ENCODE measurements at regions not wholly inside any gene's neighbourhood (a gene's known extent, or its start where the extent isn't known, plus 50 kb on each side); places are given as distances from the start of the nearest gene placed in this dataset.
"Not testable (repeated sequence)": the region's sequence is repeated elsewhere in the genome, so short reads cannot be mapped to it uniquely, and the experiment has no call there.

DNA sequence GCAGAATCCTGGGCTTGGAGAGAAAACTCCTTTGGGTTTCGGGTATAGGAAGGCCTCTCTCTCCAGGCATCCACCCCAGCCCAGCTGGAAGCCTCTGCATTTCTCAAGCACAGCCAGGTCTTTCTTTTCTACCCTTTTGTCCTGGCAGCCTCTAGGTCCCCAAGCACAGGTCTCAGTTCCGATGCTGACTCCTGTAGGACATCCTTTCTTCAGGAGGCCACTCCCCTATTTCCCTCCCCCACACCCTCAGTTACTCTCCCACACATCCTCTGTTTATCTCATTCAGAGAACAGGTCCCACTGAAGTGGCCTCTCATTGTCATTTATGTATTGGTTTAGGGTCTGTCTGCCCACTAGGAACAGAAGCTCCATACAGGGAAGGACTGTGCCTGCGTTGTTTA is 352.6 kb downstream of the VRK1 start:
- Histone ChIP-seq H3K9ac (ENCODE audit: low read depth, low read length) (no peak overlapping the region), H3K4me1 (ENCODE audit: control insufficient read depth, insufficient read depth, low read length) (no peaks in the 10 kb centered on the region), H3K4me3 (ENCODE audit: low read length) (no peak overlapping the region), H3K36me3 (ENCODE audit: insufficient read depth, low read length) (no peaks in the 10 kb centered on the region), H3K4me2 (ENCODE audit: low read length) (no peak overlapping the region), H3K27me3 (ENCODE audit: control insufficient read depth, insufficient read depth, low read length) (no peaks in the 10 kb centered on the region), H3K9me3 (replicated peaks; ENCODE audit: low read length) (peaks cover 20% of the 10 kb centered on the region)

DNA sequence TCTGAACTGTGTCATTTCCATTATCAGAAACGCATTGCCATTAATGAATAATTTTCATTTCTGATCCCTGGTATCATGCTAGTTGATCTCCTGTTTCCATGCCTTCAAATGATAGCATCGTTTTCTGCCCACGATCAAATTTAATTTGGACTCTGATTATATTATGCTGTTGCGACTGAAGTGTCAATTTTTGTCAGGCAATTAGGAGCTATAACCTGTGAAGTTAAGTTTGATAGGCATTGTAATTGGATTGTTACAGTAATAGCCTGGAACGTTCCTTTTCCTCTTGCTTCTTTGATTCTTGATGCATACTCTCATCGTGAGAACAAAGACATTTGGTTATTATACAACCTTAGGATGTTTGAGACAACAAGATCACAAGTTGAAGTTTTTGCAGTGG is 356.3 kb downstream of the VRK1 start:
- no peaks in the 10 kb centered on the region for H3K4me1 ChIP-seq (ENCODE audit: control insufficient read depth, insufficient read depth, low read length)
- H3K9ac ChIP-seq (ENCODE audit: low read depth, low read length) = no peak overlapping the region
- H3K4me3 ChIP-seq (ENCODE audit: low read length) = no peak overlapping the region
- H3K36me3 ChIP-seq (ENCODE audit: insufficient read depth, low read length) = no peaks in the 10 kb centered on the region
- peaks cover 22% of the 10 kb centered on the region for H3K9me3 ChIP-seq (replicated peaks; ENCODE audit: low read length)
- no peaks in the 10 kb centered on the region for H3K27me3 ChIP-seq (ENCODE audit: control insufficient read depth, insufficient read depth, low read length)
- no peak overlapping the region for H3K4me2 ChIP-seq (ENCODE audit: low read length)

DNA sequence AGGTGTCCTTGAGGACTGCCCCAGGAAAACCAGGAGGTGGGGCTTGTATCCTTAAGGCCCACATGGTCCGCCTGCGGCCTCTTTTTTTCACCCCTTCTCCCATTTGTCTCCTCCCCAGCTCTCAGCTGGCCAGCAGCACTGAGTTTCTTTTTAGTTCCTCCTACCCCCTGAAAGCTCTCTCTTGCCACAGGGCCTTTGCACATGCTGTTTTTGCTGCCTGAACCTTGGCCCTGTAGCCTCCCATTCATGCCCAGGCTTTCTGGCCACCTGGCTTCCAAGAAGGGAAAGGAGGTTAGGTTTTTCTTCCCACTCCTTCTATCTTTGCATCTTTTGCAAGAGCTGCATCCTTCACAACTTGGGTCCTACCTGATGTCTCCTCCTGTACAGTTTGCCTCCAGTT is 358.1 kb downstream of the VRK1 start:
- no peaks in the 10 kb centered on the region for H3K4me1 ChIP-seq (ENCODE audit: control insufficient read depth, insufficient read depth, low read length)
- no peaks in the 10 kb centered on the region for H3K27me3 ChIP-seq (ENCODE audit: control insufficient read depth, insufficient read depth, low read length)
- H3K9ac ChIP-seq (ENCODE audit: low read depth, low read length) = no peak overlapping the region
- no peak overlapping the region for H3K4me2 ChIP-seq (ENCODE audit: low read length)
- no peaks in the 10 kb centered on the region for H3K36me3 ChIP-seq (ENCODE audit: insufficient read depth, low read length)
- H3K9me3 ChIP-seq (replicated peaks; ENCODE audit: low read length) = peaks cover 18% of the 10 kb centered on the region
- H3K4me3 ChIP-seq (ENCODE audit: low read length) = no peak overlapping the region

DNA sequence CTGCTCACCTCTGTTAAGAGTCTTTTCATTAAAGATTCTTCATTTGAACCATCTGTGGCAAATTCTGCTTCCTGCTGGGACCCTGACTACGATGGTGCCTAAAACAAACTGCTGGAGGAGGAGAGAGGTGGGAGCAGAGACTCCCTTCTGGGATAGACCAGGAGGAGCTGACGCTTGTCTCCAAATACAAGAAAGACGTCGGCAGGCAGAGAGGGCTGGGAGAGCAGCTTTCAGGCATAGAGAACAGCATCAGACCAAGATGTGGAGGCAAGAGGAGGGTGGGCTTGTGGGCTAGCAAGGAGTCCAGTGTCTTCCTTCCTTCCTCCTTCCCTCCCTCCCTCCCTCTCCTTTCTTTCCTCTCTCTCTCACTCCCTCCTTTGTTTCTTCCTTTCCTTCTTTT is 358.6 kb downstream of the VRK1 start:
- Histone ChIP-seq H3K4me1 (ENCODE audit: control insufficient read depth, insufficient read depth, low read length) (no peaks in the 10 kb centered on the region), H3K27me3 (ENCODE audit: control insufficient read depth, insufficient read depth, low read length) (no peaks in the 10 kb centered on the region), H3K4me3 (ENCODE audit: low read length) (no peak overlapping the region), H3K9me3 (replicated peaks; ENCODE audit: low read length) (peaks cover 13% of the 10 kb centered on the region), H3K4me2 (ENCODE audit: low read length) (no peak overlapping the region), H3K36me3 (ENCODE audit: insufficient read depth, low read length) (no peaks in the 10 kb centered on the region), H3K9ac (ENCODE audit: low read depth, low read length) (no peak overlapping the region)

DNA sequence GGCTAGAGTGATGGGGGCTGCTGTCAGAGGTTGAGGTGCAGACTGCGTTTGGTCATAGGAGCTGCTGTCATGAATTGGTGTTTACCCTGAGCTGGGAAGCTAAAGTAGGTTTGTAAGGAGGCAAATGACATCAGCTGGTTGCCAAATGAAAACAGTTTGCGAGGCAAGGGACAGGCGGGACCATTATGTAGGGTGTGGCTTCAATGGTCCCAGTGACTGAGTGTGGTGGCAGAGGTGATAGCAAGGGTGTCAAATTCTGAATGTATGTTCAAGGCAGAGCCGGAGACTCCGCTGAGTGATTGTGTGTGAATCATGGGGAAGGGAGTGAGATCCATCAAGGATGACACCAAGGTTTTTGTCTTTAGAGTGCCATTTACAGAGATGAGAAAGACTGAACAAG is 359.5 kb downstream of the VRK1 start:
- Histone ChIP-seq H3K36me3 (ENCODE audit: insufficient read depth, low read length) (no peaks in the 10 kb centered on the region), H3K9me3 (replicated peaks; ENCODE audit: low read length) (peaks cover 9% of the 10 kb centered on the region), H3K4me1 (ENCODE audit: control insufficient read depth, insufficient read depth, low read length) (no peaks in the 10 kb centered on the region)

DNA sequence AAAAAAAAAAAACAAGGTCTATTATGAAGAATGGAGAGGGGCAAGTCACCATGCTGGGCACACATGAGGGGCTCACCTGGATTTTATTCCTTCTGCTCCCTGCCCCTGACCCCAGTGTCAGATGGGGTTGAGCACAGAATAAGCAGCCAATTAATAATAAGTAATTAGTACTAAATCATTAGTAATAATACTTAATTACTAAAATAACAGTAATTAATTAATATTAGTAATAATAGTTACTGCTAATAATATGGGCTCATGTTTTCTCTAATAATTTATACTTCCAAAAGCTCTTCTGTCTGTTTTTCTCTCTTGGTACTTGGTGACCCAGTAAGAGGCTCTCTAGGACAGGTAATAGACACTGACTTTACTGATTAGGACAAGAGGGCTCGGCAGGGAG is 360.9 kb downstream of the VRK1 start:
- Histone ChIP-seq H3K9ac (ENCODE audit: low read depth, low read length) (no peak overlapping the region), H3K4me3 (ENCODE audit: low read length) (no peak overlapping the region), H3K27me3 (ENCODE audit: control insufficient read depth, insufficient read depth, low read length) (no peaks in the 10 kb centered on the region), H3K4me1 (ENCODE audit: control insufficient read depth, insufficient read depth, low read length) (no peaks in the 10 kb centered on the region), H3K36me3 (ENCODE audit: insufficient read depth, low read length) (no peaks in the 10 kb centered on the region), H3K9me3 (replicated peaks; ENCODE audit: low read length) (peaks cover 5% of the 10 kb centered on the region), H3K4me2 (ENCODE audit: low read length) (no peak overlapping the region)

More for the DNA sequence above, 359.5 kb downstream of the VRK1 start:
- no peak overlapping the region for H3K4me2 ChIP-seq (ENCODE audit: low read length)
- no peak overlapping the region for H3K4me3 ChIP-seq (ENCODE audit: low read length)
- no peaks in the 10 kb centered on the region for H3K27me3 ChIP-seq (ENCODE audit: control insufficient read depth, insufficient read depth, low read length)
- H3K9ac ChIP-seq (ENCODE audit: low read depth, low read length) = no peak overlapping the region

DNA sequence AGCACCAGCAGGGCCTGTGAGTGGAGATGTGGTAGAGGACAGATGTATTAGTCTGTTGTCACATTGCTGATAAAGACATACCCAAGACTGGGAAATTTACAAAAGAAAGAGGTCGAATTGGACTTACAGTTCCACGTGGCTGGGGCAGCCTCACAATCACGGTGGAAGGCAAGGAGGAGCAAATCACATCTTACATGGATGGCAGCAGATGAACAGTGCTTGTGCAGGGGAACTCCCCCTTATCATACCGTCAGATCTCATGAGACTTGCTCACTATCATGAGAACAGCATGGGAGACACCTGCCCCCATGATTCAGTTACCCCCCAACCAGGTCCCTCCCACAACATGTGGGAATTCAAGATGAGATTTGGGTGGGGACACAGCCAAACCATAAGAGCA is 361.9 kb downstream of the VRK1 start:
- H3K36me3 ChIP-seq (ENCODE audit: insufficient read depth, low read length) = no peaks in the 10 kb centered on the region
- H3K4me2 ChIP-seq (ENCODE audit: low read length) = no peak overlapping the region
- H3K9me3 ChIP-seq (replicated peaks; ENCODE audit: low read length) = peaks cover 5% of the 10 kb centered on the region
- H3K4me3 ChIP-seq (ENCODE audit: low read length) = no peak overlapping the region
- H3K27me3 ChIP-seq (ENCODE audit: control insufficient read depth, insufficient read depth, low read length) = no peaks in the 10 kb centered on the region
- no peaks in the 10 kb centered on the region for H3K4me1 ChIP-seq (ENCODE audit: control insufficient read depth, insufficient read depth, low read length)
- no peak overlapping the region for H3K9ac ChIP-seq (ENCODE audit: low read depth, low read length)

DNA sequence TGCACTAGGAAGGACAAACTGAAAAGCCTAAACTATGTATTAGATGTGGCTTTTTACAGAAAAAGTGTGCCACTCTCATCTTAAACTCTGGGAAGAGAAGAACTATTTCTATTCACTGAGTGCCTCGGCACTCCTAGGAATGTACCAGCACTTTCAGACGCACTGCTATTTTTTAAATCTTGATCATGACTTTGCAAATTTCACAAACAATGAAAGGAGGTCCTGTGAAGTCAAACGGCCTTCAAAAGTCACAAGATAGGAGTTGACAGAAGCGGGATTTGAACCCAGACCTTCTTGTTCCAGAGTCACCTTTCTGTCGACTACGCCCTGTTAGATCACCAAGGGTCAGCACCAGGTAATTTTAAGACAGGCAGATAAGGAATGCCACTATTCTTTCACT is 365.4 kb downstream of the VRK1 start:
- Histone ChIP-seq H3K9ac (ENCODE audit: low read depth, low read length) (no peak overlapping the region), H3K9me3 (replicated peaks; ENCODE audit: low read length) (peaks cover 6% of the 10 kb centered on the region), H3K4me3 (ENCODE audit: low read length) (no peak overlapping the region), H3K4me2 (ENCODE audit: low read length) (no peak overlapping the region), H3K27me3 (ENCODE audit: control insufficient read depth, insufficient read depth, low read length) (no peaks in the 10 kb centered on the region), H3K4me1 (ENCODE audit: control insufficient read depth, insufficient read depth, low read length) (no peaks in the 10 kb centered on the region), H3K36me3 (ENCODE audit: insufficient read depth, low read length) (no peaks in the 10 kb centered on the region)

DNA sequence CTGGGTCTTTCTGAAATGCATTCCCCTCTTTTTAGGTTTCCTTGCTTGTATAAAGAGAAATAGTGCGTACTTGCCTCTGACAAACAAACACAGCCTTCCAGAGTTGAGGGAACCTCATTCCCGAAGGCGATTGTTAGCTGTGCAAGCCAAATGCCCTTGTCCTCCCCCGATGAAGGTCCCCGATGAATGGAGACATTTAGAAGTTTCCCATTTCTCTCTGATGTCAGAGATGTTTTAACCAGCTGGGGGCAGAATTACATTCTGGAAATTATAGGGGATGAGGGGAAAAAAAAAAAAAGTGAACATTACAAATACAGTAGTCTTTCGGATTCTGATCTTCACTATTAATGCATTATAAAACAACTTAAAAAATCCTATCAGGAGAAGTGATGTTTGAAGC is 366.8 kb downstream of the VRK1 start:
- Histone ChIP-seq H3K27me3 (ENCODE audit: control insufficient read depth, insufficient read depth, low read length) (no peaks in the 10 kb centered on the region), H3K4me1 (ENCODE audit: control insufficient read depth, insufficient read depth, low read length) (no peaks in the 10 kb centered on the region), H3K36me3 (ENCODE audit: insufficient read depth, low read length) (no peaks in the 10 kb centered on the region), H3K4me3 (ENCODE audit: low read length) (no peak overlapping the region), H3K9ac (ENCODE audit: low read depth, low read length) (no peak overlapping the region), H3K9me3 (replicated peaks; ENCODE audit: low read length) (peaks cover 6% of the 10 kb centered on the region), H3K4me2 (ENCODE audit: low read length) (no peak overlapping the region)

DNA sequence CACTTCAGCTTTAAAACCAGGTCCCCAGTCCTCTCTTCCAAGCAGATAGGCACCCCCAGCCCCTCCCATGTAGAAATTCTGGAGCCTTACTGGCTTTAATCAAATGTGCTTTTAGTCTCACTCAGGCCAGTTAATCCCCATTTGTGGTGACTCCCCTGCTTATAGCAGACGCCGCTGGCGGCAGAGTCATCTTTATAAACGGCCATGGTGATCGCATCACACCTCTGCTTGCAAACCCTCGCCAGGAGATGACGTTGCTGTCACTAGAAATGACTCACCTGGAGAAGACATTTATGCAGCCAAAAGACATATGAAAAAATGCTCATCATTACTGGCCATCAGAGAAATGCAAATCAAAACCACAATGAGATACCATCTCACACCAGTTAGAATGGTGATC is 369.3 kb downstream of the VRK1 start:
- Histone ChIP-seq H3K4me2 (ENCODE audit: low read length) (no peak overlapping the region), H3K27me3 (ENCODE audit: control insufficient read depth, insufficient read depth, low read length) (no peaks in the 10 kb centered on the region), H3K36me3 (ENCODE audit: insufficient read depth, low read length) (no peaks in the 10 kb centered on the region), H3K4me1 (ENCODE audit: control insufficient read depth, insufficient read depth, low read length) (no peaks in the 10 kb centered on the region), H3K9me3 (replicated peaks; ENCODE audit: low read length) (peaks cover 6% of the 10 kb centered on the region), H3K4me3 (ENCODE audit: low read length) (no peak overlapping the region), H3K9ac (ENCODE audit: low read depth, low read length) (no peak overlapping the region)

DNA sequence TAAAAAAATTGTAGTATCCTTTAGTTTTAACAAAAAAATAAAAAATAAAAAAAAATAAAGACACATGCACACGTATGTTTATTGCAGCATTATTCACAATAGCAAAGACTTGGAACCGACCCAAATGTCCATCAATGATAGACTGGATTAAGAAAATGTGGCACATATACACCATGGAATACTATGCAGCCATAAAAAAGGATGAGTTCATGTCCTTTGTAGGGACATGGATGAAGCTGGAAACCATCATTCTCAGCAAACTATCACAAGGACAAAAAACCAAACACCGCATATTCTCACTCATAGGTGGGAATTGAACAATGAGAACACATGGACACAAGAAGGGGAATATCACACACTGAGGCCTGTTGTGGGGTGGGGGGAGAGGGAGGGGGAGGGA is 370.4 kb downstream of the VRK1 start:
- not testable (repeated sequence) for H3K36me3 ChIP-seq (ENCODE audit: insufficient read depth, low read length); H3K4me1 ChIP-seq (ENCODE audit: control insufficient read depth, insufficient read depth, low read length); H3K4me2 ChIP-seq (ENCODE audit: low read length); H3K9ac ChIP-seq (ENCODE audit: low read depth, low read length); H3K27me3 ChIP-seq (ENCODE audit: control insufficient read depth, insufficient read depth, low read length); H3K4me3 ChIP-seq (ENCODE audit: low read length); H3K9me3 ChIP-seq (replicated peaks; ENCODE audit: low read length)

DNA sequence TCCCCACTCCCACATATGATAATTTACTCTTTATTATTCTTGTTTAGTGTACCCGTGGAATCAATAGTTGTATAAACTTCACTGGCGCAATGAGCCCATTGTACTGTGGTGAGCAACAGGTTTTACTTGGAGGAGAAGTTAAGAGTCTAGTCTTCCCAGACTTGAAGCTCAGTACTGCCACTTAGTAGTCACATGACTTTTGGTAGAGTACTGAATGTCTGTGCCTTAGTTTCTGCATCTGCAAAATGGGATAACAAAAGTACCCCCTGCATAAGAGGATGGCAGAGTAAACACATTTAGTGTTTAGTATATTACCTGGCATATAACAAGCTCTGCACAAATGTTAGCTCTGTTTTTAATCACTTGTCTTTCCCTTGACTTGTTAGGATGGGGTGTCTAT is 375.5 kb downstream of the VRK1 start:
- Histone ChIP-seq H3K4me3 (ENCODE audit: low read length) (no peak overlapping the region), H3K4me2 (ENCODE audit: low read length) (no peak overlapping the region), H3K27me3 (ENCODE audit: control insufficient read depth, insufficient read depth, low read length) (no peaks in the 10 kb centered on the region), H3K9me3 (replicated peaks; ENCODE audit: low read length) (peaks cover 9% of the 10 kb centered on the region), H3K36me3 (ENCODE audit: insufficient read depth, low read length) (no peaks in the 10 kb centered on the region), H3K4me1 (ENCODE audit: control insufficient read depth, insufficient read depth, low read length) (no peaks in the 10 kb centered on the region), H3K9ac (ENCODE audit: low read depth, low read length) (no peak overlapping the region)

DNA sequence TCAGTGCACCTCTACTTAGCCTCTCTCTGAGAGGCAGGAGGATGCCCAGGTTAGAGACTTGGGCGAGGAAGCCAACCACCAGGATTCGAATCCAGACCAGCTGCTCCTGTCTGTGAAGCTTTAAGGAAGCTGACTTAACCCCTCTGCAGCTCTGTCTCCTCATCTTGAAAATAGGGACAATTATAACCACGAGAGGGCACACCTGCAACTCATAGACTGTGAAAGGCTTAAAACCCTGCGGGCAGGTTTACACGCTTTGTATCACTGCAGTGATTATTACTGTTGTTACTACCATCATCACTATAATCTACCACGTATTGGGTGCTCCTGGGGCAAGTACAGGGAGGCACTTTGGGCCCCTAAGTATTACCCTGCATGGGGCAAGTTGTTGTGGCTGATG is 379.8 kb downstream of the VRK1 start:
- H3K9me3 ChIP-seq (replicated peaks; ENCODE audit: low read length) = peaks cover 21% of the 10 kb centered on the region

More for the DNA sequence above, 379.8 kb downstream of the VRK1 start:
- no peaks in the 10 kb centered on the region for H3K36me3 ChIP-seq (ENCODE audit: insufficient read depth, low read length)
- H3K4me3 ChIP-seq (ENCODE audit: low read length) = no peak overlapping the region
- no peaks in the 10 kb centered on the region for H3K4me1 ChIP-seq (ENCODE audit: control insufficient read depth, insufficient read depth, low read length)
- H3K4me2 ChIP-seq (ENCODE audit: low read length) = no peak overlapping the region
- H3K9ac ChIP-seq (ENCODE audit: low read depth, low read length) = no peak overlapping the region
- H3K27me3 ChIP-seq (ENCODE audit: control insufficient read depth, insufficient read depth, low read length) = no peaks in the 10 kb centered on the region

Measured in skeletal muscle satellite cell (primary cell).